ENCODE measurements at regions not wholly inside any gene's neighbourhood (a gene's known extent, or its start where the extent isn't known, plus 50 kb on each side); places are given as distances from the start of the nearest gene placed in this dataset.

DNA sequence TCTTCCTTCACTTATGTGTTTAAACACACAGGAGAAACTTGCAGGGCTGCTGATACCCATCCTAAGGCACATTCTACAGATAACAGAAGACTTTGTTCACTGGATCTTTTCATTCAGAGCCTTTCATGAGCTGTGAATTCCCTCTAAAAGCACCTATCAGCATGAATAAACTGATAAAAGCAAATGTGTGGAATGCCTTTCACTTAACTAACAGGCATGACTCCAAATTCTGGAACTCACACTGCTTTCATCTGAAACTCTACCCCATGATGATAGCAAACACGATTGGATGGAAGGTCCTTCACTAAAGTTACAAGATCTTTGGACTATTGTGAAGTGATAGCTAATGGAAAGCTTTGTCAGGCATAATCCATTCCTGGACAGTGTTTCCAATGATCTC, 457.3 kb downstream of the EFNB2 start:
- no peak for DNase-seq
- peaks cover 0 to 5% (median 0%) of the 10 kb centered on the region in 3 donors for H3K27me3 Mint-ChIP-seq (ENCODE audit: low read depth in 3 of 3)
- H3K9me3 Mint-ChIP-seq, result peaks cover 0 to 14% (median 1%) of the 10 kb centered on the region in 6 donors
- no peaks in the 10 kb centered on the region for H3K36me3 Mint-ChIP-seq
- no peak overlapping the region for H3K27ac Mint-ChIP-seq
- no peaks in the 10 kb centered on the region for H3K4me1 Mint-ChIP-seq
- H3K4me3 Mint-ChIP-seq, result no peak overlapping the region

DNA sequence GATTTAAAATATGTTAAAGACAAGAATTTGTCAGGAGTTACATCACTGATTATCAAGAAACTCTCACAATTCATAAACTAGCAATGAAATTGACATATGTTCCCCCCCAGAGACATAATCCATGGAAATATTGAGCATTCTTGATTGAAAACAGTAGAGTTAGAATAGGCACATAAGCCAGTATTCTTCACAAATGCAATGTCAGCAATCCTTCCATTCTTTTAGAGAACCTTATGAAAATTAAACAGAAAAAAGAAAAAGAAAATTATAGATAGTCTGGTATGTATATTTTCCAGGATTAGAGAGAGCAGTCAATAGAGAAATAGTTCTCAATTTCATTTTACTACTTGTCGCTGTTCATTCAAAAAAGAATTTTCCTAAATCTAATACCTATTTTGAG, 458.4 kb downstream of the EFNB2 start:
- peaks cover 0 to 14% (median 1%) of the 10 kb centered on the region in 6 donors for H3K9me3 Mint-ChIP-seq
- peaks cover 0 to 5% (median 0%) of the 10 kb centered on the region in 3 donors for H3K27me3 Mint-ChIP-seq (ENCODE audit: low read depth in 3 of 3)
- H3K36me3 Mint-ChIP-seq, result no peaks in the 10 kb centered on the region
- H3K4me3 Mint-ChIP-seq, result no peak overlapping the region
- no peaks in the 10 kb centered on the region for H3K4me1 Mint-ChIP-seq
- DNase-seq, result no peak
- no peak overlapping the region for H3K27ac Mint-ChIP-seq

DNA sequence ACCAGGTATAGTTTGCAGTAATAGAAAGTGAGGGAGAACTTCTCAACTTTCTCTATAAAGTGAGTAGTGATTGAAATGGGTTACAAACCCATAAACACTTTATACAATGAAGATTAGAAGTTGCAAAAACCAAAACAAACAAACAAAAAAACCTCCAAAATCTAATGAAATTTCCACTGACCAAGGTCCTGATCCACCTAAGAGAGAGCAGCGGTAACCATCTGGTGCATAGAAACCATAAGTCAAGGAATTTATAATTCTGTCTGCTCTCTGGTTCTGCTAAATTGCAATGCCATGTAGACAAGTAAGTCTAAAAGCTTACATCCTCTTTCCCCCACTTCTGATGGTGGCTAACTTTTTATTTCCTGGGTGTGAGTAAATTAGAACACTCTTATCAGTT, 463.4 kb downstream of the EFNB2 start:
- no peak for DNase-seq
- H3K36me3 Mint-ChIP-seq, result no peaks in the 10 kb centered on the region
- peaks cover 0 to 14% (median 1%) of the 10 kb centered on the region in 6 donors for H3K9me3 Mint-ChIP-seq
- no peak overlapping the region for H3K4me3 Mint-ChIP-seq
- H3K4me1 Mint-ChIP-seq, result no peaks in the 10 kb centered on the region
- H3K27ac Mint-ChIP-seq, result no peak overlapping the region
- peaks cover 0 to 5% (median 0%) of the 10 kb centered on the region in 3 donors for H3K27me3 Mint-ChIP-seq (ENCODE audit: low read depth in 3 of 3)

DNA sequence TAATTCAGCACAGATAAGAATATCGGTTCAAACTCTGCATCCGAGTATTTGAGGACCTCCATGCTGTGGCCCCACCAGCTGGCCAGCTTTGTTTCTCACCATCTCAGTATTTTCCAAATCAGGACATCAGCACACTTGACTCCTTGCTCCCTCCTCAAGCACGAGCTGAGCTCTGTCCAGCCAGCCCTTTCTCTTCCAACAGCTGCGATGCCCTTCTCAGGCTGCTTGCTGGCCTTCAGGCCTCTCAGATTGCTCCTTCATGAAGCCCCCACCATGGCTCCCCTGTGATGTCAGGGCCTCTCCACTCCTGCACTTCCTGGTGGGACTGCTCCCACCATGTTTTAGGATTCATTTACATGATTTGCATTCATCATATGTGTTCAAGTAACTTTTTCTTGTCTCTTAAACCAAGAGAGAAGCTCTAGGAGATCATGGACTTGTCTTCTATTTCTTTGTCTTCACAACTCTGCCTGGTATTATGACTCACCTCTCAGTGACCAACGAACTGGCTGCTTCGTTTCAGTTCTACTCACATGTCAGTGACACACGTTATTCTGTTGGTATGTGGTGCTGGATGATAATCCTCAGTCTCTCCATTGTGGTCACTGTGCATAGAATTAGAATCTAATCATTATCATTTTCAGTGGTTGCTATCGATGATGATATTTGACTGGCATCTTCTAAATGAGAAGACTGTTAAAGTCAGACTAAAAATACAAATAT, 471.7 kb downstream of the EFNB2 start:
- Mint-ChIP-seq H3K4me1 (no peaks in the 10 kb centered on the region), H3K27me3 (ENCODE audit: low read depth in 3 of 3) (no peaks in the 10 kb centered on the region), H3K36me3 (no peaks in the 10 kb centered on the region), H3K27ac (no peak overlapping the region), H3K4me3 (no peak overlapping the region), H3K9me3 (no peaks in the 10 kb centered on the region)
- no peak for DNase-seq

DNA sequence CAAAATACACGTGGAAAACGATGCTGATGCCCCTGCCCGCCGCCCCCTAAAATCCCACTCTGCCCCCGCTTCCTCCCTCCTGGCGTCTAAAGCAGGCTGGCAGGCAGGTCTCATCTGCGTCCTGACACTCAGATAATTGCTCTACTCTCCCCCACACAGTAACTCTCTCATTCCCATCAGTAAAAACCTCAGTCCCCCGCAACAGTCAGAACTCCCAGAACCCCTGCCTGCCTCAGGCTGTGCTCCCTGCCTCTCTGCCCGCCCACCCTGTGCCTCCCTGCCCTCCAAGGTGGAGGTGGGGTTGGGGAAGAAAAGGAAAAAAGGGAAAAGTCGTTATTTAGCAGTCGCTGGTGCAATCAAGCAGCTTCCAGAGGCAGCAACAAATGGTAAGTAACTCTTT, 473.7 kb downstream of the EFNB2 start:
- no peak overlapping the region for H3K27ac Mint-ChIP-seq
- peaks cover 0 to 1% (median 0%) of the 10 kb centered on the region in 6 donors for H3K9me3 Mint-ChIP-seq
- no peak overlapping the region for H3K4me3 Mint-ChIP-seq
- no peaks in the 10 kb centered on the region for H3K4me1 Mint-ChIP-seq
- no peaks in the 10 kb centered on the region for H3K27me3 Mint-ChIP-seq (ENCODE audit: low read depth in 3 of 3)
- no peak for DNase-seq
- no peaks in the 10 kb centered on the region for H3K36me3 Mint-ChIP-seq

DNA sequence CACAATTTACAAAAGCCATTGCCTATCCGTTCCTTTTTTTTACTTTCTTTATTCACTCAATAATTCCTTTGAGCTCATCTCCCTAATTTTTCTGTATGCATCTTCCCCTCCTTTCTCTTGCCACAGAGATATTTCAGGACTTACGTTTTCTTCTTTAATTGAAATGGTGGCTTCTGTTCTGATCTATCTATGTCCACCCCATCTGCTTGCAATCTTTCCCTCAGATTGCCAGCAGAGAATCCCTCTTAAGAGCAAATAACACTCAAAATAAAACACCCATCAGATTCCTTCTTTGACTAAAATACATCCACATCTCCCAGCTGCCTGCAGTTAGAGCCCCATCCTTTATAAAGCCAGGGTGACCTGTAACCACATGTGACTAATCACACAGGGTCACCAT, 478.6 kb downstream of the EFNB2 start:
- H3K4me3 Mint-ChIP-seq, result no peak overlapping the region
- no peaks in the 10 kb centered on the region for H3K36me3 Mint-ChIP-seq
- H3K9me3 Mint-ChIP-seq, result peaks cover 0 to 2% (median 0%) of the 10 kb centered on the region in 6 donors
- H3K4me1 Mint-ChIP-seq, result no peaks in the 10 kb centered on the region
- DNase-seq, result no peak
- H3K27ac Mint-ChIP-seq, result no peak overlapping the region
- H3K27me3 Mint-ChIP-seq (ENCODE audit: low read depth in 3 of 3), result peaks cover 0 to 1% (median 0%) of the 10 kb centered on the region in 3 donors

- Mint-ChIP-seq H3K4me1 (no peaks in the 10 kb centered on the region), H3K4me3 (no peak overlapping the region), H3K9me3 (peaks cover 0 to 2% (median 0%) of the 10 kb centered on the region in 6 donors), H3K27me3 (ENCODE audit: low read depth in 3 of 3) (peaks cover 0 to 2% (median 1%) of the 10 kb centered on the region in 3 donors), H3K27ac (no peak overlapping the region), H3K36me3 (no peaks in the 10 kb centered on the region)
- no peak for DNase-seq
Observed at GRCh38 chr13:106052200-106052767, 483.2 kb downstream of the EFNB2 start.

DNA sequence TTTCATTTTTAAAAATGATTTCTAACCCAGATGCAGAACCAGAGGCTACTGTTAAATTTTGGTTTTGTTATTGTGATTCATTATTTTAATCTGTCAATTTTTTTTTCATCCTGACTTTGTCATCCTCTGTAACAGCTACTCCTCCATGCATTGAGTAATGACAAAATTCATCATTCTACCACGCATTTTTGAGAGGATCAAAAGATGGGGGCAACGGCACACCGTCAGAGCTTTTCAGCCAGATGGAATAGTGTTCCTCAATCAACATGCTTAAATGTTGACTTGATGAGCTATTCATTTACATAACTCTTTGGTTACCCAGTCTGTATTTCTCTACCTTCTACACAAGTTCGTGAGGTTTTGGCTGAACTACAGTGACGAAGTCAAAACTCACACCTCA, 486.3 kb downstream of the EFNB2 start:
- no peaks in the 10 kb centered on the region for H3K36me3 Mint-ChIP-seq
- H3K4me1 Mint-ChIP-seq, result no peaks in the 10 kb centered on the region
- H3K4me3 Mint-ChIP-seq, result no peak overlapping the region
- peaks cover 0 to 2% (median 0%) of the 10 kb centered on the region in 6 donors for H3K9me3 Mint-ChIP-seq
- H3K27me3 Mint-ChIP-seq (ENCODE audit: low read depth in 3 of 3), result peaks cover 0 to 2% (median 1%) of the 10 kb centered on the region in 3 donors
- H3K27ac Mint-ChIP-seq, result no peak overlapping the region
- no peak for DNase-seq

DNA sequence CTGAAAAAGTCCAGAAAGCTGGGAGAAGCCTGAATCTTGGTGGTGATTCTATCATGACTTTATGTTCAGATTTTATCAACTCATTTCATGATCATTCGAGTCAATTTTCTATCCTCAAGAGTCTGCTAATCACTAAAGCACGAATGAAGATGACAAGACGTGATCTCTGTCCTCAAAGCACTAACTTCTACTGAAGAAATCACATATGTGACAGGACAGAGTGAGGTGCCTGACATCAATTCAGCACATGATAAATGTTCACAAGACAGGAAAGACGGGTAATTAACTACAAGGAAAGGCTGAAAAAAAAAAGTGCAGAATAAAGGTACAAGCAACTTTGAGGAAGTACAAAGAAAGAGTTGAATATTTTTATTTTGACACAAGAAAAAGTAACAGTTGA, 487.1 kb downstream of the EFNB2 start:
- peaks cover 0 to 2% (median 0%) of the 10 kb centered on the region in 6 donors for H3K9me3 Mint-ChIP-seq
- no peaks in the 10 kb centered on the region for H3K4me1 Mint-ChIP-seq
- H3K27ac Mint-ChIP-seq, result no peak overlapping the region
- H3K27me3 Mint-ChIP-seq (ENCODE audit: low read depth in 3 of 3), result peaks cover 0 to 2% (median 1%) of the 10 kb centered on the region in 3 donors
- no peak overlapping the region for H3K4me3 Mint-ChIP-seq
- DNase-seq, result no peak
- no peaks in the 10 kb centered on the region for H3K36me3 Mint-ChIP-seq

- Mint-ChIP-seq H3K36me3 (no peaks in the 10 kb centered on the region), H3K27ac (no peak overlapping the region), H3K9me3 (peaks cover 0 to 2% (median 0%) of the 10 kb centered on the region in 6 donors), H3K4me1 (no peaks in the 10 kb centered on the region), H3K4me3 (no peak overlapping the region), H3K27me3 (ENCODE audit: low read depth in 3 of 3) (peaks cover 0 to 2% (median 1%) of the 10 kb centered on the region in 3 donors)
- DNase-seq, result no peak
Observed at GRCh38 chr13:106047859-106048258, 487.6 kb downstream of the EFNB2 start.

DNA sequence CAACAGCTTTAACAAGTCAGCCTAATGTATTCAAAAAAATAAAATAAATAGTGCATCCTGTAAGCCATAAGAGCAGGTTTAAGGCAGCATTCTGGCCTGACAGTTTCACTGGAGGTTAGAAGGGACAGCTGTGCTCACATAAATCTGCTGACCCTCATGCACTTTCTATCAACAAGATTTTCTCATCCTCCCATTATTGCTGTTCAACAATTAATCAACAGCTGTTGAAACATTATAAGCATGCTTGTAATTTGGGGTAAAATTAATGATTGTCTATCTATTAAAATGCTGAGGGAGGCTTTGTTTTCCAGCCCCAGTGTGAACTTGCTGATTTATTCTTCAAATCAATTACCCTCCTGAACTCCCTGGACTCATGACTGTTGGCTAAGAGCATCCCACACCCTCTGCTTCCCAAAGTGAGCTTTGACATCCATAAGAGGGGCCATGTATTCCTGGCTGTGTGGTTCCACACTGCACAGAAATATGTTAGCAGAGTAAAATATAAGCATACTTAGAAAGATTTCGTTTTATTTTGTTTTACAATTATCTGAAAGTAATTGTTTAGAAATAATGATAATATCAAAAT, 492.4 kb downstream of the EFNB2 start:
- Mint-ChIP-seq H3K9me3 (peaks cover 0 to 4% (median 1%) of the 10 kb centered on the region in 6 donors), H3K27me3 (ENCODE audit: low read depth in 3 of 3) (peaks cover 0 to 3% (median 3%) of the 10 kb centered on the region in 3 donors), H3K36me3 (no peaks in the 10 kb centered on the region), H3K4me3 (no peak overlapping the region), H3K4me1 (no peaks in the 10 kb centered on the region), H3K27ac (no peak overlapping the region)
- DNase-seq, result no peak

DNA sequence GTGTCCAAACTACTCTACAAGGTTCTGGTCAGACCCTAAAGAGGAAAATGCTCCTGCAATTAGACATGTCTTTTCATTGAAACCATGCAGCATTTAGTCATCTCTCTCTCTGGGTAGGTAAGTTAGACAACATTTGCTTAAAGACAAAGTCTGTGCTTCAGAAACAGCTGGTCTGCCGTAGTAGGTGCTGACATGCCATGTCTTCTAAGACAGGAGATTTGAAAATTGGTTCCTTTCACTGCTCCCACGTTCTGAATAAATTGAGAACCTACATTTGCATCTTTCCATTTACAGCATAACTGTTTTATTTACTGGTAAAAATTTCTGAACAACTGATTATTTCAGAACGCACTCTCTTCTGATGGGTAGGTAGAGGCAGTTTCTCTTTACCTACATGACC, 494.0 kb downstream of the EFNB2 start:
- no peak for DNase-seq
- Mint-ChIP-seq H3K36me3 (no peaks in the 10 kb centered on the region), H3K4me1 (no peaks in the 10 kb centered on the region), H3K27me3 (ENCODE audit: low read depth in 3 of 3) (peaks cover 0 to 3% (median 3%) of the 10 kb centered on the region in 3 donors), H3K27ac (no peak overlapping the region), H3K9me3 (peaks cover 0 to 4% (median under 1%) of the 10 kb centered on the region in 6 donors), H3K4me3 (no peak overlapping the region)

GRCh38 chr13:106038752-106039151, 496.7 kb downstream of the EFNB2 start:
- Mint-ChIP-seq H3K36me3 (no peaks in the 10 kb centered on the region), H3K27ac (no peak overlapping the region), H3K4me3 (no peak overlapping the region), H3K9me3 (peaks cover 0 to 4% (median 0%) of the 10 kb centered on the region in 6 donors), H3K4me1 (no peaks in the 10 kb centered on the region), H3K27me3 (ENCODE audit: low read depth in 3 of 3) (peaks cover 0 to 3% (median 3%) of the 10 kb centered on the region in 3 donors)
- DNase-seq, result no peak

GRCh38 chr13:106036870-106037269, 498.6 kb downstream of the EFNB2 start:
- H3K36me3 Mint-ChIP-seq, result no peaks in the 10 kb centered on the region
- peaks cover 0 to 4% (median 0%) of the 10 kb centered on the region in 6 donors for H3K9me3 Mint-ChIP-seq
- H3K27me3 Mint-ChIP-seq (ENCODE audit: low read depth in 3 of 3), result peaks cover 0 to 3% (median 0%) of the 10 kb centered on the region in 3 donors
- no peak overlapping the region for H3K4me3 Mint-ChIP-seq
- no peak for DNase-seq
- H3K27ac Mint-ChIP-seq, result no peak overlapping the region
- H3K4me1 Mint-ChIP-seq, result no peaks in the 10 kb centered on the region
